HEK293 (cell line): ENCODE measurements at regions not wholly inside any gene's neighbourhood (a gene's known extent, or its start where the extent isn't known, plus 50 kb on each side); places are given as distances from the start of the nearest gene placed in this dataset.

Source experiments
- ZBTB8A ChIP-seq: fragments of 450-650 bp; formaldehyde crosslinking; IDR thresholded peaks from 2 replicates; pipeline ENCODE4 v1.5.1; 2016; ENCODE audit warnings: missing biosample characterization, missing genetic modification characterization
- ZNF2 ChIP-seq: fragments of 450-650 bp; formaldehyde crosslinking; IDR thresholded peaks from 2 replicates; pipeline ENCODE4 v1.5.1; 2016; ENCODE audit warnings: missing biosample characterization, missing genetic modification characterization
- ZNF24 ChIP-seq: fragments of 450-650 bp; formaldehyde crosslinking; IDR thresholded peaks from 2 replicates; pipeline ENCODE4 v1.5.1; 2016; ENCODE audit warnings: missing biosample characterization, missing genetic modification characterization
- ZNF623 ChIP-seq: fragments of 450-650 bp; formaldehyde crosslinking; IDR thresholded peaks from 2 replicates; pipeline ENCODE4 v1.5.1; 2016; ENCODE audit warnings: missing biosample characterization, missing genetic modification characterization
- TF ChIP-seq, protein P1 (sequence below): IDR thresholded peaks from 2 replicates; pipeline ENCODE4 v1.6.1; 2011; ENCODE audit warnings: mild to moderate bottlenecking, low read depth, low read length, borderline replicate concordance
- TF ChIP-seq, protein P2 (sequence below): fragments of 450-650 bp; formaldehyde crosslinking; IDR thresholded peaks from 2 replicates; pipeline ENCODE4 v1.5.1; 2016; ENCODE audit warnings: missing biosample characterization, missing genetic modification characterization

DNA sequence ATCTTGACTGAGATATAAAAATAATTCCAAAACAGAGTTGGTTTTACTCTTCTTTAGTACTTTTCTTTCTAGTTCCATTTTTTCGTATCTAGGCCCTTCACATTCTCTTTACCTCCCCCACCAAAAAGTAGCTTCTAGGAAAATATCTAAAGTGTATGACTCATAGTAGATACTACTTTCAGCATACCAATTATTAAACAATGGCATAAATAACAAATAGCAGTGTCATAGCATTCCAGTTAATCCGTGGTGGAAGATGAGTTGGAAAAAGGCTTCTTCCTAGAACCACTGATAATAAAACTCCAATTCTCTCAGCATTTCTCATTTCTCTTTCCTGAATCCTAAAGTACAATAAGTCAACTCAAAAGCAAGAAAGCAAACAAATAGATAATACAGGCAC lies 859.0 kb upstream of the B3GALT2 start:
- TF ChIP-seq ZNF24 (tag by site-specific recombination): no peak
- no peak for TF ChIP-seq ZNF623 (tag by site-specific recombination)
- TF ChIP-seq ZNF2 (tag by site-specific recombination): no peak
- TF ChIP-seq, protein P1, sequence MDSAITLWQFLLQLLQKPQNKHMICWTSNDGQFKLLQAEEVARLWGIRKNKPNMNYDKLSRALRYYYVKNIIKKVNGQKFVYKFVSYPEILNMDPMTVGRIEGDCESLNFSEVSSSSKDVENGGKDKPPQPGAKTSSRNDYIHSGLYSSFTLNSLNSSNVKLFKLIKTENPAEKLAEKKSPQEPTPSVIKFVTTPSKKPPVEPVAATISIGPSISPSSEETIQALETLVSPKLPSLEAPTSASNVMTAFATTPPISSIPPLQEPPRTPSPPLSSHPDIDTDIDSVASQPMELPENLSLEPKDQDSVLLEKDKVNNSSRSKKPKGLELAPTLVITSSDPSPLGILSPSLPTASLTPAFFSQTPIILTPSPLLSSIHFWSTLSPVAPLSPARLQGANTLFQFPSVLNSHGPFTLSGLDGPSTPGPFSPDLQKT: no peak
- no peak for TF ChIP-seq ZBTB8A (tag by site-specific recombination)
- TF ChIP-seq, protein P2, sequence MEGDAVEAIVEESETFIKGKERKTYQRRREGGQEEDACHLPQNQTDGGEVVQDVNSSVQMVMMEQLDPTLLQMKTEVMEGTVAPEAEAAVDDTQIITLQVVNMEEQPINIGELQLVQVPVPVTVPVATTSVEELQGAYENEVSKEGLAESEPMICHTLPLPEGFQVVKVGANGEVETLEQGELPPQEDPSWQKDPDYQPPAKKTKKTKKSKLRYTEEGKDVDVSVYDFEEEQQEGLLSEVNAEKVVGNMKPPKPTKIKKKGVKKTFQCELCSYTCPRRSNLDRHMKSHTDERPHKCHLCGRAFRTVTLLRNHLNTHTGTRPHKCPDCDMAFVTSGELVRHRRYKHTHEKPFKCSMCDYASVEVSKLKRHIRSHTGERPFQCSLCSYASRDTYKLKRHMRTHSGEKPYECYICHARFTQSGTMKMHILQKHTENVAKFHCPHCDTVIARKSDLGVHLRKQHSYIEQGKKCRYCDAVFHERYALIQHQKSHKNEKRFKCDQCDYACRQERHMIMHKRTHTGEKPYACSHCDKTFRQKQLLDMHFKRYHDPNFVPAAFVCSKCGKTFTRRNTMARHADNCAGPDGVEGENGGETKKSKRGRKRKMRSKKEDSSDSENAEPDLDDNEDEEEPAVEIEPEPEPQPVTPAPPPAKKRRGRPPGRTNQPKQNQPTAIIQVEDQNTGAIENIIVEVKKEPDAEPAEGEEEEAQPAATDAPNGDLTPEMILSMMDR (tag by site-specific recombination): no peak
